Endothelial cell of umbilical vein (primary cell): ENCODE measurements at regions not wholly inside any gene's neighbourhood (a gene's known extent, or its start where the extent isn't known, plus 50 kb on each side); places are given as distances from the start of the nearest gene placed in this dataset.

ENCODE experiments used
- BruUV-seq: library from RNA; stranded (reverse); fragments of 400-500 nt; replicated peaks from 2 replicates; lab custom pipeline; 2021; lab: Mats Ljungman, UMichigan
- CTCF ChIA-PET: fragments of 300-600, 350-600 bp; sonication (Branson Sonifier 250); formaldehyde crosslinking; loops from one replicate; lab custom pipeline; 2021; ENCODE audit warnings: antibody characterized with exemption, inconsistent platforms; lab: Charles Lee
- POLR2A ChIA-PET: fragments of 300-600, 350-600 bp; sonication (Branson Sonifier 250); formaldehyde crosslinking; loops from one replicate; lab custom pipeline; 2021; ENCODE audit warnings: antibody characterized with exemption, inconsistent platforms; lab: Charles Lee
- DNase-seq: peaks from one replicate; pipeline ENCODE4 v3.0.0-alpha.2; 2011; ENCODE audit warnings: low read depth, low spot score
- FAIRE-seq: peaks from 2 replicates; lab custom pipeline; 2011; peaks lifted over from hg19 to GRCh38; lab: Jason Lieb, UNC
- H2AFZ ChIP-seq: 2 replicates; pipeline ENCODE4 v1.6.0; 2012; ENCODE audit warnings: low read depth, low read length, control low read depth, inconsistent platforms
- H3K27ac ChIP-seq: 2 replicates; pipeline ENCODE4 v1.5.1; 2011; ENCODE audit warnings: low read depth, mild to moderate bottlenecking, control low read depth, low read length, moderate library complexity; ENCODE audit not compliant: insufficient read depth
- H3K27me3 ChIP-seq, 2 experiments: 2 replicates each; pipeline versions ENCODE4 v1.6.0 to v1.6.1; 2011; ENCODE audit warnings: low read length in 2 of 2, mixed read lengths in 1 of 2; ENCODE audit not compliant: control insufficient read depth in 2 of 2, insufficient read depth in 2 of 2
- H3K36me3 ChIP-seq, 2 experiments: 2 replicates in 1 of 2; 3 replicates in 1 of 2; pipeline ENCODE4 v1.5.1; 2011; ENCODE audit warnings: low read length in 2 of 2, mild to moderate bottlenecking in 1 of 2, moderate library complexity in 1 of 2; ENCODE audit not compliant: control insufficient read depth in 2 of 2, insufficient read depth in 2 of 2; ENCODE audit errors: extremely low read depth in 1 of 2
- H3K4me1 ChIP-seq: 3 replicates; pipeline ENCODE4 v1.5.1; 2011; ENCODE audit warnings: mild to moderate bottlenecking, low read length; ENCODE audit not compliant: control insufficient read depth, insufficient read depth; ENCODE audit errors: extremely low read depth
- H3K4me2 ChIP-seq: 2 replicates; pipeline ENCODE4 v1.6.1; 2011; ENCODE audit warnings: low read length, control low read depth, mixed read lengths; ENCODE audit not compliant: insufficient read depth
- H3K4me3 ChIP-seq, 3 experiments: fragments of 200-600 bp in 1 of 3; sonication (generic), shearing (Covaris generic) in 1 of 3; replicated peaks in 1 of 3; 2 replicates each; pipeline ENCODE4 v1.5.1; 2011 to 2016; ENCODE audit warnings: control low read depth in 3 of 3, low read length in 3 of 3, mild to moderate bottlenecking in 2 of 3, inconsistent platforms in 1 of 3, low read depth in 1 of 3, moderate library complexity in 1 of 3; ENCODE audit not compliant: insufficient read depth in 1 of 3
- H3K79me2 ChIP-seq: 2 replicates; pipeline ENCODE4 v1.6.0; 2012; ENCODE audit warnings: low read length, inconsistent platforms; ENCODE audit not compliant: control insufficient read depth, insufficient read depth
- H3K9ac ChIP-seq: replicated peaks from 2 replicates; pipeline ENCODE3; 2011; ENCODE audit warnings: low read length, control low read depth; ENCODE audit not compliant: insufficient read depth; ENCODE audit errors: extremely low read depth
- H3K9me1 ChIP-seq: replicated peaks from 3 replicates; pipeline ENCODE4 v1.6.0; 2011; ENCODE audit warnings: mild to moderate bottlenecking, low read length; ENCODE audit not compliant: control insufficient read depth, insufficient read depth; ENCODE audit errors: extremely low read depth
- H3K9me3 ChIP-seq: replicated peaks from 2 replicates; pipeline ENCODE4 v1.5.1; 2012; ENCODE audit warnings: low read length, inconsistent platforms; ENCODE audit not compliant: control insufficient read depth, insufficient read depth
- H4K20me1 ChIP-seq: replicated peaks from 2 replicates; pipeline ENCODE3; 2011; ENCODE audit warnings: mild to moderate bottlenecking, low read length; ENCODE audit not compliant: control insufficient read depth, insufficient read depth; ENCODE audit errors: extremely low read depth
- EZH2 ChIP-seq: IDR thresholded peaks from 2 replicates; pipeline ENCODE4 v1.6.1; 2012; ENCODE audit warnings: borderline replicate concordance, low read depth, mild to moderate bottlenecking, moderate library complexity, low read length, inconsistent platforms; ENCODE audit not compliant: severe bottlenecking
- FOS ChIP-seq: IDR thresholded peaks from 2 replicates; pipeline ENCODE4 v1.6.1; 2011; ENCODE audit warnings: mild to moderate bottlenecking, low read length, moderate library complexity, borderline replicate concordance; ENCODE audit not compliant: insufficient read depth
- JUN ChIP-seq: IDR thresholded peaks from 2 replicates; pipeline ENCODE4 v1.6.1; 2011; ENCODE audit warnings: borderline replicate concordance, low read depth; ENCODE audit not compliant: insufficient read length, insufficient read depth
- POLR2AphosphoS5 ChIP-seq: IDR thresholded peaks from 2 replicates; pipeline ENCODE4 v1.6.1; 2012; ENCODE audit warnings: low read depth, mild to moderate bottlenecking, control low read depth, low read length, moderate library complexity; ENCODE audit not compliant: insufficient read depth
- dilution Hi-C: fragments of 300-500 bp; cut with MboI; formaldehyde crosslinking; loops from one replicate; pipeline ENCODE4 v1.15.0; 2019; ENCODE audit warnings: low sequenced_read_pairs; ENCODE audit not compliant: extremely low pct_ligation_motif_present
- intact Hi-C: fragments of 100-400 bp; cut with micrococcal nuclease; formaldehyde crosslinking; loops from one replicate; pipeline ENCODE4 v1.10.0; 2022
- TF ChIP-seq, protein P1 (sequence below), 2 donors: IDR thresholded peaks; 1 replicate in 1 of 2; 2 replicates in 1 of 2; pipeline ENCODE4 v1.5.1; 2011; ENCODE audit warnings: low read length in 2 of 2, mild to moderate bottlenecking in 2 of 2, moderate library complexity in 2 of 2, control low read depth in 1 of 2, inconsistent platforms in 1 of 2, low read depth in 1 of 2; ENCODE audit not compliant: insufficient read depth in 1 of 2; ENCODE audit errors: extremely low read depth in 1 of 2

GRCh38 chrX:9258421-9259104, 206.3 kb upstream of the TBL1X start:
- TF ChIP-seq, protein P1, sequence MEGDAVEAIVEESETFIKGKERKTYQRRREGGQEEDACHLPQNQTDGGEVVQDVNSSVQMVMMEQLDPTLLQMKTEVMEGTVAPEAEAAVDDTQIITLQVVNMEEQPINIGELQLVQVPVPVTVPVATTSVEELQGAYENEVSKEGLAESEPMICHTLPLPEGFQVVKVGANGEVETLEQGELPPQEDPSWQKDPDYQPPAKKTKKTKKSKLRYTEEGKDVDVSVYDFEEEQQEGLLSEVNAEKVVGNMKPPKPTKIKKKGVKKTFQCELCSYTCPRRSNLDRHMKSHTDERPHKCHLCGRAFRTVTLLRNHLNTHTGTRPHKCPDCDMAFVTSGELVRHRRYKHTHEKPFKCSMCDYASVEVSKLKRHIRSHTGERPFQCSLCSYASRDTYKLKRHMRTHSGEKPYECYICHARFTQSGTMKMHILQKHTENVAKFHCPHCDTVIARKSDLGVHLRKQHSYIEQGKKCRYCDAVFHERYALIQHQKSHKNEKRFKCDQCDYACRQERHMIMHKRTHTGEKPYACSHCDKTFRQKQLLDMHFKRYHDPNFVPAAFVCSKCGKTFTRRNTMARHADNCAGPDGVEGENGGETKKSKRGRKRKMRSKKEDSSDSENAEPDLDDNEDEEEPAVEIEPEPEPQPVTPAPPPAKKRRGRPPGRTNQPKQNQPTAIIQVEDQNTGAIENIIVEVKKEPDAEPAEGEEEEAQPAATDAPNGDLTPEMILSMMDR (IDR thresholded peaks at IDR 0.05; ENCODE audit: extremely low read depth in 1 of 2, insufficient read depth in 1 of 2, low read depth in 1 of 2, low read length in 2 of 2): no peak
- BruUV-seq: no TSS peak
- ChIA-PET POLR2A (no interaction called here), CTCF (no interaction called here)
- Histone ChIP-seq H3K27me3 (no peaks in the 10 kb centered on the region), H4K20me1 (no peaks in the 10 kb centered on the region), H3K4me1 (no peaks in the 10 kb centered on the region), H3K79me2 (no peaks in the 10 kb centered on the region), H3K4me3 (no peak overlapping the region), H3K9me1 (no peaks in the 10 kb centered on the region), H2AFZ (no peak overlapping the region), H3K9me3 (no peaks in the 10 kb centered on the region), H3K9ac (no peak overlapping the region), H3K36me3 (no peaks in the 10 kb centered on the region), H3K4me2 (no peak overlapping the region), H3K27ac (no peak overlapping the region)
- FAIRE-seq (no peak), DNase-seq (no peak)
- dilution Hi-C loops (no loop called here), intact Hi-C loops (no loop called here)

GRCh38 chrX:9260603-9261002, 204.3 kb upstream of the TBL1X start:
- dilution Hi-C loops (no loop called here), intact Hi-C loops (no loop called here)
- no peak overlapping the region for H3K4me3 ChIP-seq
- ChIA-PET CTCF (no interaction called here), POLR2A (no interaction called here)
- H3K4me2 ChIP-seq: no peak overlapping the region
- H3K27me3 ChIP-seq: no peaks in the 10 kb centered on the region
- H3K79me2 ChIP-seq: no peaks in the 10 kb centered on the region
- H3K9me1 ChIP-seq: no peaks in the 10 kb centered on the region
- TF ChIP-seq, protein P1 (IDR thresholded peaks at IDR 0.05; ENCODE audit: extremely low read depth in 1 of 2, insufficient read depth in 1 of 2, low read depth in 1 of 2, low read length in 2 of 2): no peak
- TF ChIP-seq EZH2 (no peak), JUN (no peak), FOS (no peak), POLR2AphosphoS5 (no peak)
- no peaks in the 10 kb centered on the region for H4K20me1 ChIP-seq
- H3K4me1 ChIP-seq: no peaks in the 10 kb centered on the region
- no peaks in the 10 kb centered on the region for H3K36me3 ChIP-seq
- DNase-seq (no peak), FAIRE-seq (no peak)
- BruUV-seq: no TSS peak
- H3K9ac ChIP-seq: no peak overlapping the region
- no peak overlapping the region for H3K27ac ChIP-seq
- no peaks in the 10 kb centered on the region for H3K9me3 ChIP-seq
- H2AFZ ChIP-seq: no peak overlapping the region
